PC-3 (cell line): ENCODE measurements at regions not wholly inside any gene's neighbourhood (a gene's known extent, or its start where the extent isn't known, plus 50 kb on each side); places are given as distances from the start of the nearest gene placed in this dataset.

Source experiments
- ATAC-seq: fragments of 200-7000 bp; cut with Tn5 transposase; 2 replicates; pipeline ENCODE4 v1.9.1; 2020; ENCODE audit warnings: mild to moderate bottlenecking, moderate library complexity
- BruUV-seq: library from RNA; stranded (reverse); fragments of 400-500 nt; replicated peaks from 2 replicates; lab custom pipeline; 2021; lab: Mats Ljungman, UMichigan
- CTCF ChIA-PET: fragments of 300-600 bp; sonication (Branson Sonifier 250); formaldehyde crosslinking; loops from one replicate; lab custom pipeline; 2022; ENCODE audit warnings: antibody characterized with exemption; lab: Charles Lee
- POLR2A ChIA-PET: fragments of 300-600 bp; sonication (Branson Sonifier 250); formaldehyde crosslinking; loops from one replicate; lab custom pipeline; 2022; ENCODE audit warnings: antibody characterized with exemption; ENCODE audit not compliant: unreplicated experiment; lab: Charles Lee
- DNase-seq: peaks from one replicate; pipeline ENCODE4 v3.0.0-alpha.2; 2015
- H2AFZ ChIP-seq: fragments of 300-600 bp; sonication (generic); 2 replicates; pipeline ENCODE4 v1.6.0; 2016; ENCODE audit warnings: antibody characterized with exemption, low read length
- H3F3A ChIP-seq: fragments of 300-600 bp; sonication (generic); one replicate; pipeline ENCODE4 v1.6.0; 2017; ENCODE audit warnings: antibody characterized with exemption, low read length, control low read depth, mild to moderate bottlenecking; ENCODE audit not compliant: unreplicated experiment
- H3K27ac ChIP-seq: fragments of 300-600 bp; sonication (generic); 2 replicates; pipeline ENCODE4 v1.5.1; 2016; ENCODE audit warnings: mild to moderate bottlenecking, low read length
- H3K27me3 ChIP-seq: fragments of 300-600 bp; sonication (generic); 2 replicates; pipeline ENCODE4 v1.6.1; 2016; ENCODE audit warnings: low read length, mixed read lengths
- H3K36me3 ChIP-seq: fragments of 300-600 bp; sonication (generic); 2 replicates; pipeline ENCODE4 v1.6.1; 2016; ENCODE audit warnings: low read depth, mixed run types, low read length, mixed read lengths
- H3K4me1 ChIP-seq: fragments of 300-600 bp; sonication (generic); 2 replicates; pipeline ENCODE4 v1.5.1; 2016; ENCODE audit warnings: low read length; ENCODE audit not compliant: insufficient read depth
- H3K4me2 ChIP-seq: fragments of 300-600 bp; sonication (generic); 2 replicates; pipeline ENCODE4 v1.6.0; 2016; ENCODE audit warnings: low read length
- H3K4me3 ChIP-seq: fragments of 300-600 bp; sonication (generic); 2 replicates; pipeline ENCODE4 v1.5.1; 2016; ENCODE audit warnings: mild to moderate bottlenecking, low read length, mixed read lengths
- H3K79me2 ChIP-seq: fragments of 300-600 bp; sonication (generic); 2 replicates; pipeline ENCODE4 v1.6.1; 2017; ENCODE audit warnings: low read length, mixed read lengths
- H3K9ac ChIP-seq: fragments of 300-600 bp; sonication (generic); 2 replicates; pipeline ENCODE4 v1.6.0; 2016; ENCODE audit warnings: mild to moderate bottlenecking, low read length
- H3K9me2 ChIP-seq: fragments of 300-600 bp; sonication (generic); replicated peaks from 2 replicates; pipeline ENCODE4 v1.6.1; 2016; ENCODE audit warnings: mixed run types, low read length, mixed read lengths
- H3K9me3 ChIP-seq: fragments of 300-600 bp; sonication (generic); 2 replicates; pipeline ENCODE4 v1.6.1; 2016; ENCODE audit warnings: low read length, mixed read lengths
- H4K20me1 ChIP-seq: fragments of 300-600 bp; sonication (generic); 2 replicates; pipeline ENCODE4 v1.6.1; 2016; ENCODE audit warnings: low read length, mixed read lengths
- EZH2 ChIP-seq: fragments of 300-600 bp; sonication (generic); IDR thresholded peaks from one replicate; pipeline ENCODE4 v1.6.1; 2017; ENCODE audit warnings: antibody characterized with exemption, mild to moderate bottlenecking, low read length; ENCODE audit not compliant: unreplicated experiment
- EZH2phosphoT487 ChIP-seq: fragments of 300-600 bp; sonication (generic); IDR thresholded peaks from 2 replicates; pipeline ENCODE4 v1.6.1; 2018; ENCODE audit warnings: mild to moderate bottlenecking, antibody characterized with exemption, low read length, borderline replicate concordance
- intact Hi-C: fragments of 100-400 bp; cut with micrococcal nuclease; formaldehyde crosslinking; loops from 2 replicates; pipeline ENCODE4 v1.9.0; 2023
- TF ChIP-seq, protein P1 (sequence below): fragments of 300-600 bp; sonication (generic); conservative IDR thresholded peaks from 2 replicates; pipeline ENCODE4 v1.5.1; 2017; ENCODE audit warnings: antibody characterized with exemption, low read depth, mild to moderate bottlenecking, low read length

DNA sequence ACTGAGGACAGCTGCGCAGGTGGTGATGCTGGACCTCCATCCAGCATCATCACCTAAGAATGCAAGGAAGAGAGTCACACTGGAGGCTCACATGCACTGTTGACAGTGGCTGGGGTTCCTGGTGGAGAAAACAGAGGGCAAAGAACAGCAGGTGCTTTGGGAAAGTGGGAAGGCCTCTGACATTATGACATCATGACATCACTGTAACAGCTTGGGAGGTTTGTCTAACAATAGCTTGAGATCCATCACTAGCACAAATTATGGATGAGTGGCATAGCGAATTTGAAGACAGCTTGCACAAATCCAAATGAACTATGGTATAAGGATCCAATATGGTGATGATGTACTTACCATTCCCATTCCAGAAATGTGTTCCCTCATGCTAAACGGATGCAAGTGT is 226.5 kb upstream of the MPHOSPH6 start:
- H4K20me1 ChIP-seq = no peaks in the 10 kb centered on the region
- no TSS peak for BruUV-seq
- no peak overlapping the region for H3K4me3 ChIP-seq
- H3F3A ChIP-seq = no peaks in the 10 kb centered on the region
- no peaks in the 10 kb centered on the region for H3K27me3 ChIP-seq
- no peaks in the 10 kb centered on the region for H3K79me2 ChIP-seq
- no peak overlapping the region for H3K4me2 ChIP-seq
- H3K4me1 ChIP-seq = no peaks in the 10 kb centered on the region
- H3K9ac ChIP-seq = no peak overlapping the region
- no peaks in the 10 kb centered on the region for H3K9me2 ChIP-seq
- DNase-seq (no peak), ATAC-seq (no peak)
- no peaks in the 10 kb centered on the region for H3K9me3 ChIP-seq
- ChIA-PET POLR2A (no interaction called here), CTCF (no interaction called here)
- no peaks in the 10 kb centered on the region for H3K36me3 ChIP-seq
- H3K27ac ChIP-seq = no peak overlapping the region
- intact Hi-C loops = no loop called here
- no peak for TF ChIP-seq EZH2
- TF ChIP-seq EZH2phosphoT487 = no peak
- TF ChIP-seq, protein P1, sequence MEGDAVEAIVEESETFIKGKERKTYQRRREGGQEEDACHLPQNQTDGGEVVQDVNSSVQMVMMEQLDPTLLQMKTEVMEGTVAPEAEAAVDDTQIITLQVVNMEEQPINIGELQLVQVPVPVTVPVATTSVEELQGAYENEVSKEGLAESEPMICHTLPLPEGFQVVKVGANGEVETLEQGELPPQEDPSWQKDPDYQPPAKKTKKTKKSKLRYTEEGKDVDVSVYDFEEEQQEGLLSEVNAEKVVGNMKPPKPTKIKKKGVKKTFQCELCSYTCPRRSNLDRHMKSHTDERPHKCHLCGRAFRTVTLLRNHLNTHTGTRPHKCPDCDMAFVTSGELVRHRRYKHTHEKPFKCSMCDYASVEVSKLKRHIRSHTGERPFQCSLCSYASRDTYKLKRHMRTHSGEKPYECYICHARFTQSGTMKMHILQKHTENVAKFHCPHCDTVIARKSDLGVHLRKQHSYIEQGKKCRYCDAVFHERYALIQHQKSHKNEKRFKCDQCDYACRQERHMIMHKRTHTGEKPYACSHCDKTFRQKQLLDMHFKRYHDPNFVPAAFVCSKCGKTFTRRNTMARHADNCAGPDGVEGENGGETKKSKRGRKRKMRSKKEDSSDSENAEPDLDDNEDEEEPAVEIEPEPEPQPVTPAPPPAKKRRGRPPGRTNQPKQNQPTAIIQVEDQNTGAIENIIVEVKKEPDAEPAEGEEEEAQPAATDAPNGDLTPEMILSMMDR = no peak
- H2AFZ ChIP-seq = no peak overlapping the region

DNA sequence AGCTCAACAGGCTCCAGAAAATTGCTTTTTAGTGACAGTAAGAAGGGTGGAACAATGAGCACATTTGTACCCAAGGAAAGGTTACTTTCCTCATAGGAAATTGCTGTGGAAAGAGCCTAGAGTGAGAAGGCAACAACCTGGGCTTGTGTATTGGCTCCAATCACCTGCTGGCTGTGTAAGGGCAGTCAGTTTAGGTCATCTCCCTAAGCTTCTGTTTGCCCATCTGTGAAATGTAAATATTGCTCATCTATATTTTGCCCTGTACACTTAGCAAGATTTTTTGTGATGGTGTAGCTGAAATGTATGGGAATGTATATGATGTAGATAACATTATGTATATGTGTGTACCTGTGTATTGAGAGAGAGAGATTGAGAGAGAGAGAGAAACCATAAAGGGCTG is 225.2 kb upstream of the MPHOSPH6 start:
- CTCF ChIA-PET = no interaction called here
- H3K27ac ChIP-seq = no peak overlapping the region
- no peaks in the 10 kb centered on the region for H4K20me1 ChIP-seq
- no peak for DNase-seq
- H3K4me1 ChIP-seq = no peaks in the 10 kb centered on the region
- H3K9me2 ChIP-seq = no peaks in the 10 kb centered on the region
- H3K9me3 ChIP-seq = no peaks in the 10 kb centered on the region
- no peak overlapping the region for H3K4me3 ChIP-seq
- no peak overlapping the region for H3K4me2 ChIP-seq
- H3K27me3 ChIP-seq = no peaks in the 10 kb centered on the region
- POLR2A ChIA-PET = no interaction called here
- BruUV-seq = no TSS peak
- no peaks in the 10 kb centered on the region for H3K79me2 ChIP-seq
- H3F3A ChIP-seq = no peaks in the 10 kb centered on the region
- H3K36me3 ChIP-seq = no peaks in the 10 kb centered on the region
- no peak overlapping the region for H2AFZ ChIP-seq
- no peak overlapping the region for H3K9ac ChIP-seq
- intact Hi-C loops = no loop called here
- no peak for ATAC-seq
- no peak for TF ChIP-seq EZH2
- TF ChIP-seq EZH2phosphoT487 = no peak
- TF ChIP-seq, protein P1 = no peak

DNA sequence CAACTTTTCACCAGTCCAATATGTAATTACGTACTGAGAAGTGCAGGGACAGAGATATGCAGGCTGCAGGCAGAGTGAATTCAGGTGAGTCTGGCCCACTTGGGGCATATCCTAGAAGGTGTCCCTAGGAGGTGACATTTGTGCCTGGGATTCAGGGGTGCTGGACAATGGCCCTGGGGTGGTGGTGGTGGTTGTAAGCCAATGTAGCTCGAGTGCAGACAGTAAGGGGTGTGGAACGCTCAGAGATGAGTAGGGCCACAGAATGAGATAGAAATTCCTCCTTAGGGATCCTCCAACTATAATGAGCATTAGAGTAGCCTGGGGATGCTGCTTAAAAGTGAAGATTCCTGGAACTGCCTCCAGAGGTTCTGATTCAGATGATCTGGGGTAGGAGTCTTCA is 221.7 kb upstream of the MPHOSPH6 start:
- no peak overlapping the region for H3K4me2 ChIP-seq
- ChIA-PET CTCF (no interaction called here), POLR2A (no interaction called here)
- intact Hi-C loops = no loop called here
- H3F3A ChIP-seq = no peaks in the 10 kb centered on the region
- no peak overlapping the region for H2AFZ ChIP-seq
- H3K9me3 ChIP-seq = no peaks in the 10 kb centered on the region
- no peak overlapping the region for H3K9ac ChIP-seq
- no peaks in the 10 kb centered on the region for H3K36me3 ChIP-seq
- H3K27me3 ChIP-seq = no peaks in the 10 kb centered on the region
- H3K79me2 ChIP-seq = no peaks in the 10 kb centered on the region
- no peak for ATAC-seq
- no peak for TF ChIP-seq EZH2phosphoT487
- no peak for TF ChIP-seq EZH2
- TF ChIP-seq, protein P1 = no peak
- no peak overlapping the region for H3K27ac ChIP-seq
- no peak overlapping the region for H3K4me3 ChIP-seq
- no peaks in the 10 kb centered on the region for H3K4me1 ChIP-seq
- no TSS peak for BruUV-seq
- DNase-seq = no peak
- H3K9me2 ChIP-seq = no peaks in the 10 kb centered on the region
- no peaks in the 10 kb centered on the region for H4K20me1 ChIP-seq
